H9 (cell line): ENCODE measurements at regions not wholly inside any gene's neighbourhood (a gene's known extent, or its start where the extent isn't known, plus 50 kb on each side); places are given as distances from the start of the nearest gene placed in this dataset.
A peak's percentile ranks its signal among the peaks of the same experiment; 100 is the strongest.

Experiments used
- DNase-seq: peaks from one replicate; pipeline ENCODE4 v3.0.0-alpha.2; 2017
- H2AFZ ChIP-seq: one replicate; pipeline ENCODE4 v1.6.1; 2013; ENCODE audit warnings: mild to moderate bottlenecking, low read length, control low read depth, moderate library complexity
- H2AK5ac ChIP-seq: 2 replicates; pipeline ENCODE4 v1.6.1; 2013; ENCODE audit warnings: low read length, control low read depth, mixed read lengths; ENCODE audit not compliant: insufficient read length
- H2BK120ac ChIP-seq: one replicate; pipeline ENCODE4 v1.6.1; 2013; ENCODE audit warnings: low read depth, mild to moderate bottlenecking, low read length, control low read depth, inconsistent platforms; ENCODE audit not compliant: poor library complexity, severe bottlenecking
- H2BK12ac ChIP-seq: 2 replicates; pipeline ENCODE4 v1.6.1; 2013; ENCODE audit warnings: low read length, control low read depth, mixed read lengths, low read depth; ENCODE audit not compliant: insufficient read length
- H2BK15ac ChIP-seq: 2 replicates; pipeline ENCODE4 v1.6.1; 2013; ENCODE audit warnings: low read depth, low read length, control low read depth
- H2BK20ac ChIP-seq: one replicate; pipeline ENCODE4 v1.6.1; 2013; ENCODE audit warnings: low read depth, mild to moderate bottlenecking, low read length, control low read depth, inconsistent platforms; ENCODE audit not compliant: poor library complexity, severe bottlenecking
- H2BK5ac ChIP-seq: 2 replicates; pipeline ENCODE4 v1.6.1; 2013; ENCODE audit warnings: low read length, control low read depth, mixed read lengths; ENCODE audit not compliant: insufficient read length
- H3K14ac ChIP-seq: 2 replicates; pipeline ENCODE4 v1.6.1; 2013; ENCODE audit warnings: low read length, control low read depth; ENCODE audit not compliant: insufficient read depth
- H3K18ac ChIP-seq: 2 replicates; pipeline ENCODE4 v1.6.1; 2013; ENCODE audit warnings: low read depth, mild to moderate bottlenecking, mixed read lengths, low read length, control low read depth; ENCODE audit not compliant: insufficient read length
- H3K23ac ChIP-seq: 2 replicates; pipeline ENCODE4 v1.6.1; 2013; ENCODE audit warnings: low read length, control low read depth, mixed read lengths, low read depth; ENCODE audit not compliant: insufficient read length
- H3K23me2 ChIP-seq: 2 replicates; pipeline ENCODE4 v1.6.1; 2013; ENCODE audit warnings: low read depth, mild to moderate bottlenecking, mixed read lengths, low read length, control low read depth; ENCODE audit not compliant: insufficient read length, poor library complexity, severe bottlenecking
- H3K27ac ChIP-seq: 2 replicates; pipeline ENCODE4 v1.5.1; 2013; ENCODE audit warnings: low read length, control low read depth, mixed read lengths, low read depth; ENCODE audit not compliant: insufficient read length
- H3K27me3 ChIP-seq: 2 replicates; pipeline ENCODE4 v1.6.1; 2013; ENCODE audit warnings: low read length, control low read depth, inconsistent platforms; ENCODE audit not compliant: insufficient read depth
- H3K4ac ChIP-seq: 2 replicates; pipeline ENCODE4 v1.6.1; 2013; ENCODE audit warnings: low read depth, mild to moderate bottlenecking, control low read depth, inconsistent platforms, low read length, moderate library complexity
- H3K4me1 ChIP-seq: 2 replicates; pipeline ENCODE4 v1.6.1; 2013; ENCODE audit warnings: low read length, control low read depth, inconsistent platforms; ENCODE audit not compliant: insufficient read depth
- H3K4me2 ChIP-seq: 2 replicates; pipeline ENCODE4 v1.6.1; 2013; ENCODE audit warnings: low read length, control low read depth, mixed read lengths; ENCODE audit not compliant: insufficient read length, insufficient read depth
- H3K56ac ChIP-seq: 2 replicates; pipeline ENCODE4 v1.6.1; 2013; ENCODE audit warnings: low read depth, mild to moderate bottlenecking, mixed read lengths, low read length, control low read depth; ENCODE audit not compliant: insufficient read length
- H3K79me1 ChIP-seq: 2 replicates; pipeline ENCODE4 v1.6.1; 2013; ENCODE audit warnings: low read depth, mild to moderate bottlenecking, moderate library complexity, low read length, control low read depth, inconsistent platforms; ENCODE audit not compliant: insufficient read depth, poor library complexity, severe bottlenecking
- H3K79me2 ChIP-seq: 2 replicates; pipeline ENCODE4 v1.6.1; 2013; ENCODE audit warnings: low read length, control low read depth, inconsistent platforms; ENCODE audit not compliant: insufficient read depth
- H3K9ac ChIP-seq: 2 replicates; pipeline ENCODE4 v1.6.1; 2013; ENCODE audit warnings: low read length, control low read depth, mixed read lengths; ENCODE audit not compliant: insufficient read length; ENCODE audit errors: extremely low read depth
- H3K9me3 ChIP-seq: one replicate; pipeline ENCODE4 v1.6.1; 2013; ENCODE audit warnings: low read depth, low read length, inconsistent platforms; ENCODE audit not compliant: control insufficient read depth
- H3T11ph ChIP-seq: one replicate; pipeline ENCODE4 v1.6.1; 2013; ENCODE audit warnings: mild to moderate bottlenecking, low read length, control low read depth, inconsistent platforms
- H4K20me1 ChIP-seq: one replicate; pipeline ENCODE4 v1.6.1; 2013; ENCODE audit not compliant: control insufficient read depth, insufficient read length, insufficient read depth
- H4K5ac ChIP-seq: 2 replicates; pipeline ENCODE4 v1.6.1; 2013; ENCODE audit warnings: low read depth, mild to moderate bottlenecking, mixed read lengths, low read length, control low read depth; ENCODE audit not compliant: insufficient read length
- H4K8ac ChIP-seq: replicated peaks from 2 replicates; pipeline ENCODE4 v1.6.1; 2013; ENCODE audit warnings: low read length, control low read depth, mixed read lengths, low read depth; ENCODE audit not compliant: insufficient read length
- H4K91ac ChIP-seq: 2 replicates; pipeline ENCODE4 v1.6.1; 2013; ENCODE audit warnings: low read depth, mild to moderate bottlenecking, moderate library complexity, mixed read lengths, low read length, control low read depth; ENCODE audit not compliant: insufficient read length
- H3K27ac Mint-ChIP-seq, 3 experiments: 2 replicates in 2 of 3; 3 replicates in 1 of 3; pipeline ENCODE4 v1.8.0; 2020 to 2021; ENCODE audit warnings: mixed read lengths in 3 of 3, mild to moderate bottlenecking in 1 of 3, moderate library complexity in 1 of 3
- H3K27me3 Mint-ChIP-seq: 2 replicates; pipeline ENCODE4 v1.8.0; 2021; ENCODE audit warnings: low read depth, mild to moderate bottlenecking, moderate library complexity, mixed read lengths
- H3K36me3 Mint-ChIP-seq, 3 experiments: 2 replicates in 2 of 3; 3 replicates in 1 of 3; pipeline ENCODE4 v1.8.0; 2020 to 2021; ENCODE audit warnings: low read depth in 3 of 3, mixed read lengths in 3 of 3; ENCODE audit not compliant: insufficient read depth in 1 of 3
- H3K4me1 Mint-ChIP-seq, 2 experiments: 2 replicates each; pipeline ENCODE4 v1.8.0; 2020; ENCODE audit warnings: mixed read lengths in 2 of 2
- H3K4me3 Mint-ChIP-seq, 2 experiments: 2 replicates in 1 of 2; 3 replicates in 1 of 2; pipeline ENCODE4 v1.8.0; 2020 to 2021; ENCODE audit warnings: mild to moderate bottlenecking in 2 of 2, mixed read lengths in 2 of 2, moderate library complexity in 1 of 2
- H3K9me3 Mint-ChIP-seq, 2 experiments: 2 replicates in 1 of 2; 3 replicates in 1 of 2; pipeline ENCODE4 v1.8.0; 2020; ENCODE audit warnings: mild to moderate bottlenecking in 2 of 2, mixed read lengths in 2 of 2, moderate library complexity in 1 of 2
- CTCF ChIP-seq: fragments of 200-600 bp; sonication (generic); conservative IDR thresholded peaks from 3 replicates; pipeline ENCODE4 v1.8.0; 2021; ENCODE audit warnings: antibody characterized with exemption, mild to moderate bottlenecking
- WGBS: extraction: QIAGEN DNeasy Blood & Tissue Kit; methylation state at CpG from one replicate; pipeline ENCODE4 v1.1.7; 2013; ENCODE audit warnings: missing lambda C conversion rate, low lambda C conversion rate, mixed read lengths; ENCODE audit not compliant: insufficient read length; ENCODE audit errors: extremely low coverage; 5-methylcytosine and 5-hydroxymethylcytosine counted together

- Histone ChIP-seq H3K9ac (no peak overlapping the region), H2BK120ac (no peak overlapping the region), H4K20me1 (no peaks in the 10 kb centered on the region), H4K8ac (no peak overlapping the region), H3K27me3 (no peaks in the 10 kb centered on the region), H3T11ph (no peak overlapping the region), H2BK20ac (no peak overlapping the region), H2AFZ (no peak overlapping the region), H3K27ac (no peak overlapping the region), H3K4me1 (no peaks in the 10 kb centered on the region), H3K23me2 (no peaks in the 10 kb centered on the region), H2BK15ac (no peak overlapping the region), H3K14ac (peak overlapping the region; percentile 78; the same call in 1 of the 2 replicates), H3K23ac (no peak overlapping the region), H2BK5ac (no peak overlapping the region), H3K56ac (no peak overlapping the region), H4K5ac (no peak overlapping the region), H2AK5ac (no peak overlapping the region), H3K79me2 (no peaks in the 10 kb centered on the region), H3K4me2 (peak overlapping the region; percentile 22), H3K9me3 (no peaks in the 10 kb centered on the region), H3K79me1 (no peaks in the 10 kb centered on the region), H3K18ac (no peak overlapping the region), H4K91ac (no peak overlapping the region), H3K4ac (no peak overlapping the region), H2BK12ac (no peak overlapping the region)
- H3K4me3 Mint-ChIP-seq = peak overlapping the region; percentile 51 to 67
- peaks cover 15% of the 10 kb centered on the region for H3K27me3 Mint-ChIP-seq
- no peaks in the 10 kb centered on the region for H3K36me3 Mint-ChIP-seq
- peaks cover 0 to 6% of the 10 kb centered on the region in 2 experiments; a peak in 2 of 5 replicates for H3K9me3 Mint-ChIP-seq
- peak; percentile 91 for TF ChIP-seq CTCF
- peaks cover 0 to 4% of the 10 kb centered on the region in 2 experiments; a peak in 1 of 4 replicates for H3K4me1 Mint-ChIP-seq
- DNase-seq = peak; percentile 81
- peak overlapping the region in 1 of 3 experiments; percentile 9; a peak in 1 of 7 replicates for H3K27ac Mint-ChIP-seq
- no CpG with 5 or more reads among the region's 32 CpGs for WGBS
Measured at GRCh38 chr17:55845385-55845784, 94.5 kb downstream of the PCTP start.
